NCI-H2196 treated with DMSO at 0.1 percent for 48 hours (cell line): ENCODE measurements at regions not wholly inside any gene's neighbourhood (a gene's known extent, or its start where the extent isn't known, plus 50 kb on each side); places are given as distances from the start of the nearest gene placed in this dataset.

Source experiments
- DNase-seq: peaks from one replicate; lab custom pipeline; 2025; ENCODE audit not compliant: unreplicated experiment; lab: John Stamatoyannopoulos, UW

- DNase-seq = no peak
These were observed 92.4 kb upstream of the THBS1 start for GRCh38 chr15:39488516-39488915.

- DNase-seq = no peak
These were observed 91.9 kb upstream of the THBS1 start for GRCh38 chr15:39488961-39489360.

GRCh38 chr15:39491115-39491885 is 89.6 kb upstream of the THBS1 start:
- DNase-seq = no peak

- no peak for DNase-seq
These were observed 88.9 kb upstream of the THBS1 start for GRCh38 chr15:39491886-39492490.

- no peak for DNase-seq
These were observed 87.3 kb upstream of the THBS1 start for GRCh38 chr15:39493424-39494067.

GRCh38 chr15:39494462-39494861 is 86.4 kb upstream of the THBS1 start:
- no peak for DNase-seq

- no peak for DNase-seq
These were observed 84.7 kb upstream of the THBS1 start for GRCh38 chr15:39495871-39496840.

GRCh38 chr15:39497016-39497758 is 83.7 kb upstream of the THBS1 start:
- DNase-seq = no peak

GRCh38 chr15:39497759-39498565 is 82.9 kb upstream of the THBS1 start:
- no peak for DNase-seq

- no peak for DNase-seq
These were observed 82.2 kb upstream of the THBS1 start for GRCh38 chr15:39498629-39499028.

GRCh38 chr15:39499042-39499441 is 81.8 kb upstream of the THBS1 start:
- no peak for DNase-seq

GRCh38 chr15:39499681-39500080 is 81.2 kb upstream of the THBS1 start:
- no peak for DNase-seq

GRCh38 chr15:39501366-39502081 is 79.4 kb upstream of the THBS1 start:
- DNase-seq = no peak

GRCh38 chr15:39502082-39502447 is 78.8 kb upstream of the THBS1 start:
- no peak for DNase-seq

- DNase-seq = no peak
These were observed 78.2 kb upstream of the THBS1 start for GRCh38 chr15:39502611-39503195.

GRCh38 chr15:39503526-39503925 is 77.4 kb upstream of the THBS1 start:
- no peak for DNase-seq

- no peak for DNase-seq
These were observed 76.1 kb upstream of the THBS1 start for GRCh38 chr15:39504808-39505207.

GRCh38 chr15:39506146-39506545 is 74.7 kb upstream of the THBS1 start:
- no peak for DNase-seq

GRCh38 chr15:39508536-39508935 is 72.3 kb upstream of the THBS1 start:
- DNase-seq = no peak
